Ovary (tissue), 7 donors: ENCODE measurements at regions not wholly inside any gene's neighbourhood (a gene's known extent, or its start where the extent isn't known, plus 50 kb on each side); places are given as distances from the start of the nearest gene placed in this dataset.

Source experiments
- DNase-seq, 5 donors: peaks; one replicate each; pipeline ENCODE4 v3.0.0-alpha.2; 2019 to 2020
- H3K27ac ChIP-seq, 2 donors: fragments of 200-600 bp; one replicate each; pipeline versions ENCODE4 v1.5.1 to v1.8.0; 2019 to 2022
- H3K27me3 ChIP-seq: fragments of 200-600 bp; one replicate; pipeline ENCODE4 v1.8.0; 2022
- H3K36me3 ChIP-seq: fragments of 200-600 bp; sonication (generic); one replicate; pipeline ENCODE4 v1.5.1; 2019
- H3K4me1 ChIP-seq: one replicate; pipeline ENCODE4 v1.8.1; 2013; ENCODE audit warnings: mild to moderate bottlenecking, moderate library complexity; ENCODE audit not compliant: insufficient read depth
- H3K4me3 ChIP-seq: fragments of 200-600 bp; sonication (generic); one replicate; pipeline ENCODE4 v1.5.1; 2017
- H3K9me3 ChIP-seq, 2 donors: fragments of 200-600 bp in 1 of 2; sonication (generic) in 1 of 2; one replicate each; pipeline versions ENCODE4 v1.5.1 to v1.8.1; 2013 to 2019; ENCODE audit warnings: mild to moderate bottlenecking in 1 of 2, moderate library complexity in 1 of 2
- CTCF ChIP-seq, 3 donors: fragments of 450-650 bp in 2 of 3; fragments of 200-600 bp in 1 of 3; IDR thresholded peaks; one replicate each; pipeline versions ENCODE4 v1.5.1 to v1.8.0; 2016 to 2022; ENCODE audit warnings: antibody characterized with exemption in 3 of 3, mild to moderate bottlenecking in 1 of 3
- EP300 ChIP-seq: sonication (generic); formaldehyde crosslinking; IDR thresholded peaks from one replicate; pipeline ENCODE4 v1.6.1; 2017; ENCODE audit warnings: antibody characterized with exemption
- POLR2A ChIP-seq: fragments of 450-650 bp; IDR thresholded peaks from one replicate; pipeline ENCODE4 v1.6.1; 2017; ENCODE audit warnings: antibody characterized with exemption, mild to moderate bottlenecking, moderate library complexity
- WGBS, 3 donors: extraction: QIAGEN DNeasy Blood & Tissue Kit in 1 of 3; methylation state at CpG; one replicate each; pipeline versions ENCODE4 v1.1.5 to v1.1.7; 2013 to 2017; 5-methylcytosine and 5-hydroxymethylcytosine counted together
- intact Hi-C, 4 donors: fragments of 100-400 bp; cut with DNase I; formaldehyde crosslinking; loops; one replicate each; pipeline versions ENCODE4 v1.11.0 to v1.15.1; 2022 to 2023
- donor health status: DM: no; HTN: no; CAD: no; lungs with moderate emphysema.
- donor health status: DM: no; HTN: no; CAD: no.
- donor health status: Bipolar disorder and iron deficiency.
- donor health status: DM: no; HTN: no; CAD: no.
- donor health status: DM: yes; HTN: yes; CAD: no.

DNA sequence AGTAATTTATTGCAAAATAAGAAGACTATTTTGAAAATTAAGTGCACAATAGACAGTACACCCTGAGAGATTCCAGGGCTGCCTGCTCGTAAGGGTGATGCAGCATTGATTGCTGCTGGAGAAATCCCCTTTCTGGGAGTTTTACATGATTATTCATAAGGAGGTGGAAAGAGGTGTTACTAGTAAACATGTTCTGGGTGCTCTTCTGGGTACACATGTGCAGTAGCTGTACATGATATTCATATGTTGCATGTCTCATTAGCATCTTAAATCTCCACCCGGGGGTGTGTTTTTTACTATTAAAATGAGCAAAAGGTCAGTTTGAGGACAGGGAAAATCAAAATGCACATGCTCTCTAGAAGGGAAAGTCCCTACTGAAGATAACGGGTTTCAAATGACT is 264.8 kb downstream of the CDK5RAP2 start:
- DNase-seq: no peak
- TF ChIP-seq EP300 (no peak), POLR2A (no peak), CTCF (IDR thresholded peaks at IDR 0.05) (no peak)
- Histone ChIP-seq H3K27ac (no peak overlapping the region), H3K27me3 (no peaks in the 10 kb centered on the region), H3K4me1 (no peaks in the 10 kb centered on the region), H3K9me3 (no peaks in the 10 kb centered on the region), H3K36me3 (no peaks in the 10 kb centered on the region), H3K4me3 (no peak overlapping the region)
- intact Hi-C loops: no loop called here
- WGBS, 3 donors: 70 to 84% (median 74%) methylated on average over 3 of the region's 3 CpGs

DNA sequence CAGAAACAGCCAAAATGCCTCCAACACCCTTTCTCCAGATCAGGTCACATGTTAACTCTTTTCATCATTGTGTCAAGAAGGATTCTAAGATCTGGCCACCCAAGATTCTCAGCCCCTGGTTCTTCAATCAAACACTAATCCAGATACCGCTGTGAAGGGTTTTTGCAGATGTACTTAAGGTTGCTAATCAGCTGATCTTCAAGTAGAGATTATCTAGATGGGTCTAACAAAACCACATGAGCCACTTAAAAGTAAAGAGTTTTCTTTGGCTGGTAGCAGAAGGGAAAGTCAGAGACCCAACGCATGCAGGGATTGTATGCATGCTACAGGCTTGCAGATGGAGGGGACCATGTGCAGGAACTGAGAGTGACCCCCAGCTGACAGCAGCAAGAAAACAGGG is 267.9 kb downstream of the CDK5RAP2 start:
- intact Hi-C loops: no loop called here
- WGBS, 3 donors: 89 to 95% (median 95%) methylated on average over 2 of the region's 2 CpGs
- no peak for DNase-seq
- no peak overlapping the region for H3K27ac ChIP-seq
- no peak overlapping the region for H3K4me3 ChIP-seq
- no peak for TF ChIP-seq POLR2A
- TF ChIP-seq CTCF (IDR thresholded peaks at IDR 0.05): no peak
- TF ChIP-seq EP300: no peak
- no peaks in the 10 kb centered on the region for H3K9me3 ChIP-seq
- H3K36me3 ChIP-seq: no peaks in the 10 kb centered on the region
- H3K27me3 ChIP-seq: no peaks in the 10 kb centered on the region
- no peaks in the 10 kb centered on the region for H3K4me1 ChIP-seq

DNA sequence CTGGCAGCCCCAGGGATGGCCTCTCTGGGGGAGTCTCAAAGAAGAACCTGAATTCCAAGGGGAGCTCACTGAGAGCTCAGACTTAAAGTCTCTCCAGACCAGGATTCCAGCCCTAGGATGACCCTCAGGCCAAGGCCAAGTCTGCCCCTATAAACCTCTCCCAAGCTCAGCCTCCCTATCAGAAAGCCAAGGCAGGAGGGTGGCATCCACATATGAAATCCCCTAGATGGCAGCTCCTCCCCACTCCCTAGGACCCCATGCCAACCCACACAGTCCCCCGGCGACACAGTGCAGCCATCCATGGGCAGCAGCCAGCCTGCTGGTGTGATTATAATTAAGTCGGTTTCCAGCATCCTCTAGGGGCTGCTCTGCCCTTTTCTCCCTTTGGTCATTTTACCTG is 269.9 kb downstream of the CDK5RAP2 start:
- intact Hi-C loops: no loop called here
- WGBS, 3 donors: 67 to 87% (median 68%) methylated on average over 3 of the region's 3 CpGs
- Histone ChIP-seq H3K27me3 (no peaks in the 10 kb centered on the region), H3K27ac (no peak overlapping the region), H3K4me3 (no peak overlapping the region), H3K9me3 (no peaks in the 10 kb centered on the region), H3K36me3 (no peaks in the 10 kb centered on the region), H3K4me1 (no peaks in the 10 kb centered on the region)
- TF ChIP-seq POLR2A (no peak), EP300 (no peak), CTCF (IDR thresholded peaks at IDR 0.05) (no peak)
- DNase-seq: no peak

- H3K27ac ChIP-seq: no peak overlapping the region
- TF ChIP-seq POLR2A (no peak), EP300 (no peak), CTCF (IDR thresholded peaks at IDR 0.05) (no peak)
- H3K4me1 ChIP-seq: no peaks in the 10 kb centered on the region
- no peak for DNase-seq
- no peak overlapping the region for H3K4me3 ChIP-seq
- no peaks in the 10 kb centered on the region for H3K27me3 ChIP-seq
- no peaks in the 10 kb centered on the region for H3K36me3 ChIP-seq
- H3K9me3 ChIP-seq: no peaks in the 10 kb centered on the region
- WGBS, 3 donors: 56 to 58% (median 57%) methylated on average over 3 of the region's 3 CpGs
- intact Hi-C loops: no loop called here
These were observed 271.5 kb downstream of the CDK5RAP2 start for GRCh38 chr9:120308495-120308894.

GRCh38 chr9:120307599-120307998 is 272.4 kb downstream of the CDK5RAP2 start:
- Histone ChIP-seq H3K36me3 (no peaks in the 10 kb centered on the region), H3K27ac (no peak overlapping the region), H3K4me1 (no peaks in the 10 kb centered on the region), H3K27me3 (no peaks in the 10 kb centered on the region), H3K4me3 (no peak overlapping the region), H3K9me3 (no peaks in the 10 kb centered on the region)
- intact Hi-C loops: no loop called here
- WGBS, 3 donors: 87 to 93% (median 93%) methylated on average over 2 of the region's 2 CpGs
- DNase-seq: no peak
- TF ChIP-seq CTCF (IDR thresholded peaks at IDR 0.05) (no peak), POLR2A (no peak), EP300 (no peak)
